ENCODE measurements at regions not wholly inside any gene's neighbourhood (a gene's known extent, or its start where the extent isn't known, plus 50 kb on each side); places are given as distances from the start of the nearest gene placed in this dataset.
"Not testable (repeated sequence)": the region's sequence is repeated elsewhere in the genome, so short reads cannot be mapped to it uniquely, and the experiment has no call there.

DNA sequence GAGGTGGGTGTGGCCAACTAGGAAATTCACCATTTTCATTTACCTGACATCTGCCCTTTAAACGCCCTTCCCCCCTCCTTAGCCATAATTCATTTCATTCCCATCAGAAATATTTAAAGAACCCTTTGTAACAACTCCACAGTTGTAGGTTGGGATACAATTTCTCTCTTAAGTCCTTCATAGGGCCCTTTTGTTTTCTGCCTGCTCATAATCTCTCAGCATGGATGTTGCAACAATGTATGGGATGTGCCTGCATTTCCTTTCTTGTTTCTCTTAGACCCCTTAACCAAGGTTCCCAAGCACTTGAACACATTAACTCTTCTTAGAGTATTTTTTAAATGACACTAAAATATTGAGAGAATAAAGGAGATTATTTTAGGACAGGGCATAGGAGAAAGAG lies 51.7 kb upstream of the MYO10 start:
- Mint-ChIP-seq H3K4me1 (peaks cover 0 to 2% (median 0%) of the 10 kb centered on the region in 3 donors), H3K9me3 (peaks cover 0 to 4% (median 2%) of the 10 kb centered on the region in 3 donors), H3K27ac (no peak overlapping the region), H3K36me3 (no peaks in the 10 kb centered on the region), H3K4me3 (no peak overlapping the region), H3K27me3 (peaks cover 0 to 6% of the 10 kb centered on the region in 2 donors)
- peaks cover 0 to 2% of the 10 kb centered on the region in 2 experiments for H3K27me3 ChIP-seq (replicated peaks in 1 of 2; ENCODE audit: control insufficient read depth in 2 of 2, extremely low read depth in 1 of 2, insufficient read depth in 2 of 2, low read length in 1 of 2)
- no peaks in the 10 kb centered on the region for H3K36me3 ChIP-seq (ENCODE audit: control insufficient read depth in 2 of 2, extremely low read depth in 1 of 2, insufficient read depth in 1 of 2, low read length in 1 of 2)
- no peak overlapping the region for H3K27ac ChIP-seq (ENCODE audit: low read length)
- no peaks in the 10 kb centered on the region for H3K9me3 ChIP-seq
- ChIA-PET POLR2A (no interaction called here), CTCF (no interaction called here)
- ATAC-seq (replicated peaks in 1 of 4) (no peak), DNase-seq (no peak)
- H3K4me3 ChIP-seq (ENCODE audit: control insufficient read depth in 1 of 2, extremely low read depth in 1 of 2, low read length in 1 of 2), result no peak overlapping the region
- WGBS (ENCODE audit: insufficient coverage), result no CpG with 5 or more reads among the region's 1 CpG
- no peaks in the 10 kb centered on the region for H3K4me1 ChIP-seq (ENCODE audit: control insufficient read depth in 1 of 2, extremely low read depth in 1 of 2, insufficient read depth in 2 of 2, low read length in 2 of 2)

DNA sequence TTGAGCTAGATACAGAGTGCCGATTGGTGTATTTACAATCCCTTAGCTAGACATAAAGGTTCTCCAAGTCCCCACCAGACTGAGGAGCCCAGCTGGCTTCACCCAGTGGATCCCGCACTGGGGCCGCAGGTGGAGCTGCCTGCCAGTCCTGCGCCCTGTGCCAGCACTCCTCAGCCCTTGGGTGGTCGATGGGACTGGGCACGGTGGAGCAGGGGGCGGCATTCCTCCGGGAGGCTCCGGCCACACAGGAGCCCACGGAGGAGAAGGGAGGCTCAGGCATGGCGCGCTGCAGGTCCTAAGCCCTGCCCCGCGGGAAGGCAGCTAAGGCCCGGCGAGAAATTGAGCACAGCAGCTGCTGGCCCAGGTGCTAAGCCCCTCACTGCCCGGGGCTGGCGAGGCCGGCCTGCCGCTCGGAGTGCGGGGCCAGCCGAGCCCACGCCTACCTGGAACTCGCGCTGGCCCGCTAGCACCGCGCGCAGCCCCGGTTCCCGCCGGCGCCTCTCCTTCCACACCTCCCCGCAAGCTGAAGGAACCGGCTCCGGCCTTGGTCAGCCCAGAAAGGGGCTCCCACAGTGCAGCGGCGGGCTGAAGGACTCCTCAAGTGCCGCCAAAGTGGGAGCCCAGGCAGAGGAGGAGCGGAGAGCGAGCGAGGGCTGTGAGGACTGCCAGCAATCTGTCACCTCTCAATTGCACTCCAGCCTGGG lies 54.9 kb upstream of the MYO10 start:
- H3K27ac Mint-ChIP-seq; H3K27ac ChIP-seq (ENCODE audit: low read length); H3K36me3 ChIP-seq (ENCODE audit: control insufficient read depth in 2 of 2, extremely low read depth in 1 of 2, insufficient read depth in 1 of 2, low read length in 1 of 2); H3K4me3 ChIP-seq (ENCODE audit: control insufficient read depth in 1 of 2, extremely low read depth in 1 of 2, low read length in 1 of 2); H3K9me3 Mint-ChIP-seq; H3K4me1 Mint-ChIP-seq; DNase-seq; POLR2A ChIA-PET; H3K9me3 ChIP-seq; H3K36me3 Mint-ChIP-seq; H3K27me3 Mint-ChIP-seq; ATAC-seq (replicated peaks in 1 of 4); CTCF ChIA-PET; H3K4me3 Mint-ChIP-seq; H3K4me1 ChIP-seq (ENCODE audit: control insufficient read depth in 1 of 2, extremely low read depth in 1 of 2, insufficient read depth in 2 of 2, low read length in 2 of 2); H3K27me3 ChIP-seq (replicated peaks in 1 of 2; ENCODE audit: control insufficient read depth in 2 of 2, extremely low read depth in 1 of 2, insufficient read depth in 2 of 2, low read length in 1 of 2): not testable (repeated sequence)
- WGBS (ENCODE audit: insufficient coverage), result 95% methylated on average over 37 of the region's 43 CpGs

DNA sequence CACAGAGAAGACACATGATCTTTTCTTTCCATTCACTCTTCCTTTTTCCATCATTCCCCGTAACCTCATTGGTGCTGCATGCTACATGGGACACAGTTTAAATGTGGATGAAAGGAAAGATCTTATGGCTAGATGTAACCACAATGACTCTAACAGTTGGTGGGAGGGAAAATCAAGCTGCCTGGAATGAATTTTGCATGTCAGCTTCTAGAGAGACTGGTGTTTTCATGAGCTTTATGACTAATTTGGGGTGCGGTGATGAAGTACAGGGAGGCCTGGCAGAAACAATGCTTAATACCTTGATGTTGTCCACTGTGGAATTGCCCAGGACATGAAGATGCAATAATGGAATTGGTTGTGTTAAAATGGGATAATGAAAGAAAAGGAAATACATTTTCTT lies 55.9 kb upstream of the MYO10 start:
- H3K4me1 Mint-ChIP-seq, result peaks cover 0 to 2% (median 0%) of the 10 kb centered on the region in 3 donors
- 33% methylated on average over 1 of the region's 2 CpGs for WGBS (ENCODE audit: insufficient coverage)
- Histone ChIP-seq H3K4me1 (ENCODE audit: control insufficient read depth in 1 of 2, extremely low read depth in 1 of 2, insufficient read depth in 2 of 2, low read length in 2 of 2) (no peaks in the 10 kb centered on the region), H3K4me3 (ENCODE audit: control insufficient read depth in 1 of 2, extremely low read depth in 1 of 2, low read length in 1 of 2) (no peak overlapping the region), H3K27ac (ENCODE audit: low read length) (no peak overlapping the region), H3K9me3 (no peaks in the 10 kb centered on the region), H3K27me3 (replicated peaks in 1 of 2; ENCODE audit: control insufficient read depth in 2 of 2, extremely low read depth in 1 of 2, insufficient read depth in 2 of 2, low read length in 1 of 2) (no peaks in the 10 kb centered on the region), H3K36me3 (ENCODE audit: control insufficient read depth in 2 of 2, extremely low read depth in 1 of 2, insufficient read depth in 1 of 2, low read length in 1 of 2) (no peaks in the 10 kb centered on the region)
- DNase-seq (no peak), ATAC-seq (replicated peaks in 1 of 4) (no peak)
- H3K4me3 Mint-ChIP-seq, result no peak overlapping the region
- no peak overlapping the region for H3K27ac Mint-ChIP-seq
- H3K36me3 Mint-ChIP-seq, result no peaks in the 10 kb centered on the region
- POLR2A ChIA-PET, result no interaction called here
- no peaks in the 10 kb centered on the region for H3K9me3 Mint-ChIP-seq
- CTCF ChIA-PET, result no interaction called here
- peaks cover 0 to 3% of the 10 kb centered on the region in 2 donors for H3K27me3 Mint-ChIP-seq

DNA sequence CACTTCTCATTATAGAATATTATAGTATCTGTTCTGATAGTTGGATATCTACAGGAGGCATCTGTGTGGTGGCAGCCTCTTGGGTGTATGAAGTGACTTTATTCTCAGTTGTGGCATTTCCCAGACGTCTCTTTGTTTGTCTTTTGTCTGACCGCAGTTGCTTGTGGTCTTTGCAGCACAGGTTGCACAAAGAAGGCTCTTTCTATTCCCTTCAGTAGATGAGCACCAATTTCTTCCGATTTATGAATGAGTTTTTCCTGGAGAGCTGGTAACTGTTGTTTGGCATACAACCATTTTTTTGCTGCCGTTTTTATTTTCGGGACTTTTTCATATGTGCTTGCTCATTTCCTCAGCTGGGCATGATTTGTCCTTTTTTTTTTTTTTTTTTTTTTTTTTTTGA lies 56.4 kb upstream of the MYO10 start:
- H3K9me3 ChIP-seq, result no peaks in the 10 kb centered on the region
- H3K36me3 ChIP-seq (ENCODE audit: control insufficient read depth in 2 of 2, extremely low read depth in 1 of 2, insufficient read depth in 1 of 2, low read length in 1 of 2), result no peaks in the 10 kb centered on the region
- no peaks in the 10 kb centered on the region for H3K4me1 ChIP-seq (ENCODE audit: control insufficient read depth in 1 of 2, extremely low read depth in 1 of 2, insufficient read depth in 2 of 2, low read length in 2 of 2)
- Mint-ChIP-seq H3K9me3 (no peaks in the 10 kb centered on the region), H3K4me1 (peaks cover 0 to 2% (median 0%) of the 10 kb centered on the region in 3 donors), H3K27me3 (peaks cover 0 to 3% of the 10 kb centered on the region in 2 donors), H3K27ac (no peak overlapping the region), H3K4me3 (no peak overlapping the region), H3K36me3 (no peaks in the 10 kb centered on the region)
- no peak overlapping the region for H3K27ac ChIP-seq (ENCODE audit: low read length)
- CTCF ChIA-PET, result no interaction called here
- ATAC-seq (replicated peaks in 1 of 4) (no peak), DNase-seq (no peak)
- POLR2A ChIA-PET, result no interaction called here
- no CpG with 5 or more reads among the region's 5 CpGs for WGBS (ENCODE audit: insufficient coverage)
- no peaks in the 10 kb centered on the region for H3K27me3 ChIP-seq (replicated peaks in 1 of 2; ENCODE audit: control insufficient read depth in 2 of 2, extremely low read depth in 1 of 2, insufficient read depth in 2 of 2, low read length in 1 of 2)
- no peak overlapping the region for H3K4me3 ChIP-seq (ENCODE audit: control insufficient read depth in 1 of 2, extremely low read depth in 1 of 2, low read length in 1 of 2)

DNA sequence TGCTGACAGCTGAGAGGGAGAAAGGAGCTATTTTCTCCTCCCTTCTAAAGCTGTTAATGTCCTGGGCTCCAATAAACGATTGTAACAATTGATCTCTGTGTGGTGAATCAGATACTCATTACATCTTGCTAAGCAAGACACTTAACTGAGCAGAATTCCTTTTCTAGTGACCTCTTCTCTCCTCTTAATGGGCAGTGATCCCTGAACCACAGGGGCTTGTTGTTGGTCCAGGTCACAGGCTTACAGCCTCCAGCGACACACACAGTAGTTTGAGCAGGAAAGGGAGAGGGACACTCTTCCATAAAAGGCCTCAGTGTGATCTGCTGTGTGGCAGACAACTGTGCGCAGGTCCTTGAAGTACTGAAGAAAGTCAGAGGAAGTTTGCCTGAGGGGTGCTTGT lies 58.5 kb upstream of the MYO10 start:
- H3K36me3 ChIP-seq (ENCODE audit: control insufficient read depth in 2 of 2, extremely low read depth in 1 of 2, insufficient read depth in 1 of 2, low read length in 1 of 2), result no peaks in the 10 kb centered on the region
- DNase-seq (no peak), ATAC-seq (replicated peaks in 1 of 4) (no peak)
- H3K27ac Mint-ChIP-seq, result no peak overlapping the region
- no peaks in the 10 kb centered on the region for H3K9me3 Mint-ChIP-seq
- CTCF ChIA-PET, result interaction anchor here in 1 of 2 donors (0.6 kb wide), 2 partner anchors 14 to 18 kb away, joined by 3 read pairs; no protein-coding TSS in a partner anchor
- no peak overlapping the region for H3K4me3 Mint-ChIP-seq
- POLR2A ChIA-PET, result no interaction called here
- no peak overlapping the region for H3K4me3 ChIP-seq (ENCODE audit: control insufficient read depth in 1 of 2, extremely low read depth in 1 of 2, low read length in 1 of 2)
- H3K4me1 Mint-ChIP-seq, result peaks cover 0 to 2% (median 0%) of the 10 kb centered on the region in 3 donors
- H3K27me3 Mint-ChIP-seq, result peaks cover 0 to 3% of the 10 kb centered on the region in 2 donors
- H3K27me3 ChIP-seq (replicated peaks in 1 of 2; ENCODE audit: control insufficient read depth in 2 of 2, extremely low read depth in 1 of 2, insufficient read depth in 2 of 2, low read length in 1 of 2), result peaks cover 0 to 2% of the 10 kb centered on the region in 2 experiments
- WGBS (ENCODE audit: insufficient coverage), result no CpG with 5 or more reads among the region's 3 CpGs
- no peaks in the 10 kb centered on the region for H3K9me3 ChIP-seq
- no peak overlapping the region for H3K27ac ChIP-seq (ENCODE audit: low read length)
- no peaks in the 10 kb centered on the region for H3K4me1 ChIP-seq (ENCODE audit: control insufficient read depth in 1 of 2, extremely low read depth in 1 of 2, insufficient read depth in 2 of 2, low read length in 2 of 2)
- H3K36me3 Mint-ChIP-seq, result no peaks in the 10 kb centered on the region

DNA sequence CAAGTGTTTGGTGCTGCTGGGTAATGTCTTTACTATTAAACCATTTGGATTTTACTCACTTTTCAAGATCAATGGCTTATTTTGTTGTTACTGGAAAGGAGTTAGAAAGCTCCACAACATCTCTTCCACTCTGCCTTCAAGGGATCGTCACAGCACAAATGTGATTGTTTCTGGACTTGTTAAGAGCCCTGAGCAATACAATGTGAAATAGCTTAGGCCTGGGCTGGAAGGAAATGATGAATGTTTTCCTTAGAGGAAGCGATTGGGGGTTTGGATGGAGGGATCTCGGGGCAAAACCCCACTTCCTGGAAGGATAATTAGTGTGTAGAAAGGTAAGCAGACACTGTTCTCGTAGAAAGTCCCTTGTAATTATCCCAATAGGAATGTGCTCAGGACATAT lies 59.3 kb upstream of the MYO10 start:
- H3K4me1 Mint-ChIP-seq, result peaks cover 0 to 2% (median 0%) of the 10 kb centered on the region in 3 donors
- Histone ChIP-seq H3K4me1 (ENCODE audit: control insufficient read depth in 1 of 2, extremely low read depth in 1 of 2, insufficient read depth in 2 of 2, low read length in 2 of 2) (no peaks in the 10 kb centered on the region), H3K36me3 (ENCODE audit: control insufficient read depth in 2 of 2, extremely low read depth in 1 of 2, insufficient read depth in 1 of 2, low read length in 1 of 2) (no peaks in the 10 kb centered on the region), H3K27ac (ENCODE audit: low read length) (no peak overlapping the region), H3K9me3 (no peaks in the 10 kb centered on the region), H3K4me3 (ENCODE audit: control insufficient read depth in 1 of 2, extremely low read depth in 1 of 2, low read length in 1 of 2) (no peak overlapping the region), H3K27me3 (replicated peaks in 1 of 2; ENCODE audit: control insufficient read depth in 2 of 2, extremely low read depth in 1 of 2, insufficient read depth in 2 of 2, low read length in 1 of 2) (peaks cover 0 to 2% of the 10 kb centered on the region in 2 experiments)
- no peak overlapping the region for H3K4me3 Mint-ChIP-seq
- WGBS (ENCODE audit: insufficient coverage), result 50% methylated on average over 2 of the region's 4 CpGs
- ATAC-seq (replicated peaks in 1 of 4) (no peak), DNase-seq (no peak)
- peaks cover 0 to 4% (median 0%) of the 10 kb centered on the region in 3 donors for H3K9me3 Mint-ChIP-seq
- ChIA-PET POLR2A (no interaction called here), CTCF (interaction anchor here in 1 of 2 donors (0.6 kb wide), 1 partner anchor 14 kb away, joined by 3 read pairs; no protein-coding TSS in a partner anchor)
- H3K27me3 Mint-ChIP-seq, result peaks cover 0 to 3% of the 10 kb centered on the region in 2 donors
- no peak overlapping the region for H3K27ac Mint-ChIP-seq
- no peaks in the 10 kb centered on the region for H3K36me3 Mint-ChIP-seq
